Liver (tissue), 8 donors: ENCODE measurements at regions not wholly inside any gene's neighbourhood (a gene's known extent, or its start where the extent isn't known, plus 50 kb on each side); places are given as distances from the start of the nearest gene placed in this dataset.

Experiments used
- DNase-seq: peaks from one replicate; pipeline ENCODE4 v3.0.0-alpha.2; 2017; ENCODE audit warnings: low spot score
- H3K27ac ChIP-seq, 2 donors: one replicate each; pipeline ENCODE4 v1.7.0; 2013; ENCODE audit warnings: inconsistent platforms in 2 of 2, low read length in 2 of 2, control low read depth in 1 of 2, low read depth in 1 of 2, mild to moderate bottlenecking in 1 of 2
- H3K27me3 ChIP-seq, 4 donors: one replicate each; pipeline versions ENCODE4 v1.6.1 to v1.7.0; 2013; ENCODE audit warnings: low read length in 3 of 4, inconsistent platforms in 1 of 4, mild to moderate bottlenecking in 1 of 4, moderate library complexity in 1 of 4; ENCODE audit not compliant: control insufficient read depth in 4 of 4, insufficient read depth in 4 of 4
- H3K36me3 ChIP-seq, 4 donors: one replicate each; pipeline versions ENCODE4 v1.6.1 to v1.7.0; 2013; ENCODE audit warnings: low read length in 3 of 4, mild to moderate bottlenecking in 3 of 4, low read depth in 1 of 4, moderate library complexity in 1 of 4; ENCODE audit not compliant: control insufficient read depth in 4 of 4, insufficient read depth in 3 of 4
- H3K4me1 ChIP-seq, 4 donors: one replicate each; pipeline versions ENCODE4 v1.6.1 to v1.7.0; 2013; ENCODE audit warnings: low read length in 3 of 4, mild to moderate bottlenecking in 3 of 4, moderate library complexity in 1 of 4; ENCODE audit not compliant: control insufficient read depth in 4 of 4, insufficient read depth in 4 of 4
- H3K4me3 ChIP-seq, 3 donors: one replicate each; pipeline versions ENCODE4 v1.6.1 to v1.7.0; 2013; ENCODE audit warnings: low read length in 3 of 3, control low read depth in 1 of 3, low read depth in 1 of 3, mild to moderate bottlenecking in 1 of 3
- H3K9ac ChIP-seq, 2 donors: one replicate each; pipeline ENCODE4 v1.7.0; 2013; ENCODE audit warnings: low read length in 2 of 2, mild to moderate bottlenecking in 2 of 2, moderate library complexity in 2 of 2, control low read depth in 1 of 2, low read depth in 1 of 2
- H3K9me3 ChIP-seq, 4 donors: one replicate each; pipeline versions ENCODE4 v1.6.1 to v1.7.0; 2013; ENCODE audit warnings: low read length in 3 of 4; ENCODE audit not compliant: control insufficient read depth in 4 of 4
- EGR1 ChIP-seq, 2 donors: IDR thresholded peaks; 2 replicates each; pipeline ENCODE4 v1.6.1; 2016 to 2018; ENCODE audit warnings: antibody characterized with exemption in 2 of 2, low read depth in 2 of 2
- FOXA1 ChIP-seq: IDR thresholded peaks from 2 replicates; pipeline ENCODE4 v1.6.1; 2016; ENCODE audit warnings: antibody characterized with exemption
- FOXA2 ChIP-seq: IDR thresholded peaks from 2 replicates; pipeline ENCODE4 v1.6.1; 2016; ENCODE audit warnings: antibody characterized with exemption
- GABPA ChIP-seq, 2 donors: IDR thresholded peaks in 1 of 2; conservative IDR thresholded peaks in 1 of 2; 2 replicates each; pipeline ENCODE4 v1.6.1; 2016; ENCODE audit warnings: antibody characterized with exemption in 2 of 2, mild to moderate bottlenecking in 1 of 2, moderate library complexity in 1 of 2
- HNF4A ChIP-seq, 2 donors: conservative IDR thresholded peaks; 2 replicates each; pipeline ENCODE4 v1.6.1; 2016; ENCODE audit warnings: antibody characterized with exemption in 2 of 2, mild to moderate bottlenecking in 2 of 2
- HNF4G ChIP-seq: IDR thresholded peaks from 2 replicates; pipeline ENCODE4 v1.6.1; 2016; ENCODE audit warnings: antibody characterized with exemption
- JUND ChIP-seq, 2 donors: IDR thresholded peaks; 2 replicates each; pipeline ENCODE4 v1.6.1; 2016; ENCODE audit warnings: antibody characterized with exemption in 2 of 2
- NR2F2 ChIP-seq: IDR thresholded peaks from 2 replicates; pipeline ENCODE4 v1.6.1; 2016; ENCODE audit warnings: antibody characterized with exemption
- RAD21 ChIP-seq, 2 donors: IDR thresholded peaks; 2 replicates each; pipeline ENCODE4 v1.6.1; 2016; ENCODE audit warnings: antibody characterized with exemption in 2 of 2, mild to moderate bottlenecking in 2 of 2
- RXRA ChIP-seq, 2 donors: IDR thresholded peaks; 2 replicates each; pipeline ENCODE4 v1.6.1; 2017 to 2018; ENCODE audit warnings: antibody characterized with exemption in 2 of 2, mild to moderate bottlenecking in 1 of 2
- SP1 ChIP-seq: IDR thresholded peaks from 2 replicates; pipeline ENCODE4 v1.6.1; 2018; ENCODE audit warnings: antibody characterized with exemption, mild to moderate bottlenecking
- TAF1 ChIP-seq: conservative IDR thresholded peaks from 2 replicates; pipeline ENCODE4 v1.6.1; 2016; ENCODE audit warnings: antibody characterized with exemption, mild to moderate bottlenecking
- YY1 ChIP-seq: IDR thresholded peaks from 2 replicates; pipeline ENCODE4 v1.6.1; 2016; ENCODE audit warnings: antibody characterized with exemption, mild to moderate bottlenecking
- WGBS: extraction: QIAGEN DNeasy Blood & Tissue Kit; methylation state at CpG from one replicate; pipeline ENCODE4 v1.1.7; 2013; 5-methylcytosine and 5-hydroxymethylcytosine counted together
- TF ChIP-seq, protein P1 (sequence below): fragments of 150-350 bp; IDR thresholded peaks from 2 replicates; pipeline ENCODE4 v1.5.1; 2017; ENCODE audit warnings: improper control_type of control experiment, low read depth, low read length; ENCODE audit not compliant: missing input control
- TF ChIP-seq, protein P2 (sequence below): IDR thresholded peaks from 2 replicates; pipeline ENCODE4 v1.6.1; 2016; ENCODE audit warnings: antibody characterized with exemption
- TF ChIP-seq, protein P3 (sequence below): IDR thresholded peaks from 2 replicates; pipeline ENCODE4 v1.6.1; 2016; ENCODE audit warnings: antibody characterized with exemption
- TF ChIP-seq, protein P4 (sequence below): IDR thresholded peaks from 2 replicates; pipeline ENCODE4 v1.6.1; 2016; ENCODE audit warnings: antibody characterized with exemption, mild to moderate bottlenecking
- TF ChIP-seq, protein P5 (sequence below): IDR thresholded peaks from 2 replicates; pipeline ENCODE4 v1.6.1; 2016; ENCODE audit warnings: antibody characterized with exemption
- donor health status: healthy.
- donor health status: healthy.
- donor health status: healthy.
- donor health status: healthy.
- donor health status: healthy.

DNA sequence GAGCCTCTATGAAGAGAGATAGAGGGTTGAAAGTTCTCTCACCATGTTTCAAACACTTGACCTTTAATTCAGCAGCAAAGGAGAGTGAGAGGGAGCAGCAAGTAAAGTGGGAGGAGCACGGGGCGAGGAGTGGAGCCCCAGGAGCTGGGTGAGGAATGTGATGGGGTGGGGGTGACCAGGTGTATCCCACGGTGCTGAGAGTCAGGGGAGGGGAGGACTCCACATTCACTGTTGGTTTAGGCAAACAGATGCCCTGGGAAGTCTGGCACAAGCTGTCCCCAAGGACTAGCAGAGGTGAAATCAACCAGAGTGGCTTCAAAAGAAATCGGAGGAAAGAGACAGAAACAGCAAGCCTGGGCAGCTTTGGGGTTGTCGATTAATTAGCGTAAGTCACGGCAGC lies 101.8 kb upstream of the PITRM1 start:
- DNase-seq, result no peak
- Histone ChIP-seq H3K4me1 (no peaks in the 10 kb centered on the region), H3K27me3 (peaks cover 0 to 10% (median 0%) of the 10 kb centered on the region in 4 donors), H3K4me3 (no peak overlapping the region), H3K36me3 (no peaks in the 10 kb centered on the region), H3K27ac (no peak overlapping the region), H3K9ac (no peak overlapping the region), H3K9me3 (no peaks in the 10 kb centered on the region)
- TF ChIP-seq RXRA (IDR thresholded peaks at IDR 0.05) (no peak), YY1 (no peak), FOXA1 (no peak), RAD21 (IDR thresholded peaks at IDR 0.05) (no peak), SP1 (no peak)
- TF ChIP-seq, protein P1, sequence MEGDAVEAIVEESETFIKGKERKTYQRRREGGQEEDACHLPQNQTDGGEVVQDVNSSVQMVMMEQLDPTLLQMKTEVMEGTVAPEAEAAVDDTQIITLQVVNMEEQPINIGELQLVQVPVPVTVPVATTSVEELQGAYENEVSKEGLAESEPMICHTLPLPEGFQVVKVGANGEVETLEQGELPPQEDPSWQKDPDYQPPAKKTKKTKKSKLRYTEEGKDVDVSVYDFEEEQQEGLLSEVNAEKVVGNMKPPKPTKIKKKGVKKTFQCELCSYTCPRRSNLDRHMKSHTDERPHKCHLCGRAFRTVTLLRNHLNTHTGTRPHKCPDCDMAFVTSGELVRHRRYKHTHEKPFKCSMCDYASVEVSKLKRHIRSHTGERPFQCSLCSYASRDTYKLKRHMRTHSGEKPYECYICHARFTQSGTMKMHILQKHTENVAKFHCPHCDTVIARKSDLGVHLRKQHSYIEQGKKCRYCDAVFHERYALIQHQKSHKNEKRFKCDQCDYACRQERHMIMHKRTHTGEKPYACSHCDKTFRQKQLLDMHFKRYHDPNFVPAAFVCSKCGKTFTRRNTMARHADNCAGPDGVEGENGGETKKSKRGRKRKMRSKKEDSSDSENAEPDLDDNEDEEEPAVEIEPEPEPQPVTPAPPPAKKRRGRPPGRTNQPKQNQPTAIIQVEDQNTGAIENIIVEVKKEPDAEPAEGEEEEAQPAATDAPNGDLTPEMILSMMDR, result no peak
- TF ChIP-seq, protein P2, sequence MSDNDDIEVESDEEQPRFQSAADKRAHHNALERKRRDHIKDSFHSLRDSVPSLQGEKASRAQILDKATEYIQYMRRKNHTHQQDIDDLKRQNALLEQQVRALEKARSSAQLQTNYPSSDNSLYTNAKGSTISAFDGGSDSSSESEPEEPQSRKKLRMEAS, result no peak
- TF ChIP-seq, protein P3, sequence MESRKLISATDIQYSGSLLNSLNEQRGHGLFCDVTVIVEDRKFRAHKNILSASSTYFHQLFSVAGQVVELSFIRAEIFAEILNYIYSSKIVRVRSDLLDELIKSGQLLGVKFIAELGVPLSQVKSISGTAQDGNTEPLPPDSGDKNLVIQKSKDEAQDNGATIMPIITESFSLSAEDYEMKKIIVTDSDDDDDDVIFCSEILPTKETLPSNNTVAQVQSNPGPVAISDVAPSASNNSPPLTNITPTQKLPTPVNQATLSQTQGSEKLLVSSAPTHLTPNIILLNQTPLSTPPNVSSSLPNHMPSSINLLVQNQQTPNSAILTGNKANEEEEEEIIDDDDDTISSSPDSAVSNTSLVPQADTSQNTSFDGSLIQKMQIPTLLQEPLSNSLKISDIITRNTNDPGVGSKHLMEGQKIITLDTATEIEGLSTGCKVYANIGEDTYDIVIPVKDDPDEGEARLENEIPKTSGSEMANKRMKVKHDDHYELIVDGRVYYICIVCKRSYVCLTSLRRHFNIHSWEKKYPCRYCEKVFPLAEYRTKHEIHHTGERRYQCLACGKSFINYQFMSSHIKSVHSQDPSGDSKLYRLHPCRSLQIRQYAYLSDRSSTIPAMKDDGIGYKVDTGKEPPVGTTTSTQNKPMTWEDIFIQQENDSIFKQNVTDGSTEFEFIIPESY, result no peak
- 70% methylated on average over 7 of the region's 7 CpGs for WGBS

DNA sequence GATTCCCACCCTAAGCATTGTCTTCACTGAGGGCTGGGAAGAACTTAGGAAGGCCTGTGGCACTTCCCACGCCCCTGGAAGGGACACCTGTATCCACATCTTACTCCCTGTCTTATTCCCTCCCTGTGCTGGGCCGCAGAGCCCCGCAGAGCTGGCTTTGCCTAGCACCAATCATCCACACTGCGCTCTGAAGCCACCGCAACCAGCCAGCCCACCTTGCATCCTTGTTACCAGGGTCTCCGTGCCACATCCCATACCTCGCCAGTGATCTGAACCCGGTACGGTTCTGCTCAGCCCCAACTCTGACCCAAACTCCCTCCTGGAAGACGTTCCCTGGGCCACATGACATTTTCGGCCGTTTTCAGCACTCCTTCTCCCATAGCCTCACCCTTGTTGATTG lies 101.4 kb upstream of the PITRM1 start:
- Histone ChIP-seq H3K27ac (no peak overlapping the region), H3K27me3 (peaks cover 0 to 10% (median 0%) of the 10 kb centered on the region in 4 donors), H3K4me1 (no peaks in the 10 kb centered on the region), H3K36me3 (no peaks in the 10 kb centered on the region), H3K4me3 (no peak overlapping the region), H3K9me3 (no peaks in the 10 kb centered on the region), H3K9ac (no peak overlapping the region)
- TF ChIP-seq TAF1 (no peak), HNF4A (conservative IDR thresholded peaks at IDR 0.05) (no peak), FOXA2 (no peak), RAD21 (IDR thresholded peaks at IDR 0.05) (no peak), JUND (IDR thresholded peaks at IDR 0.05) (no peak), SP1 (no peak), EGR1 (IDR thresholded peaks at IDR 0.05; ENCODE audit: low read depth in 2 of 2) (no peak), GABPA (IDR thresholded peaks at IDR 0.05 in 1 of 2, conservative IDR thresholded peaks at IDR 0.05 in 1 of 2) (no peak), FOXA1 (no peak), YY1 (no peak), HNF4G (no peak), NR2F2 (no peak), RXRA (IDR thresholded peaks at IDR 0.05) (no peak)
- TF ChIP-seq, protein P2, result no peak
- TF ChIP-seq, protein P4, sequence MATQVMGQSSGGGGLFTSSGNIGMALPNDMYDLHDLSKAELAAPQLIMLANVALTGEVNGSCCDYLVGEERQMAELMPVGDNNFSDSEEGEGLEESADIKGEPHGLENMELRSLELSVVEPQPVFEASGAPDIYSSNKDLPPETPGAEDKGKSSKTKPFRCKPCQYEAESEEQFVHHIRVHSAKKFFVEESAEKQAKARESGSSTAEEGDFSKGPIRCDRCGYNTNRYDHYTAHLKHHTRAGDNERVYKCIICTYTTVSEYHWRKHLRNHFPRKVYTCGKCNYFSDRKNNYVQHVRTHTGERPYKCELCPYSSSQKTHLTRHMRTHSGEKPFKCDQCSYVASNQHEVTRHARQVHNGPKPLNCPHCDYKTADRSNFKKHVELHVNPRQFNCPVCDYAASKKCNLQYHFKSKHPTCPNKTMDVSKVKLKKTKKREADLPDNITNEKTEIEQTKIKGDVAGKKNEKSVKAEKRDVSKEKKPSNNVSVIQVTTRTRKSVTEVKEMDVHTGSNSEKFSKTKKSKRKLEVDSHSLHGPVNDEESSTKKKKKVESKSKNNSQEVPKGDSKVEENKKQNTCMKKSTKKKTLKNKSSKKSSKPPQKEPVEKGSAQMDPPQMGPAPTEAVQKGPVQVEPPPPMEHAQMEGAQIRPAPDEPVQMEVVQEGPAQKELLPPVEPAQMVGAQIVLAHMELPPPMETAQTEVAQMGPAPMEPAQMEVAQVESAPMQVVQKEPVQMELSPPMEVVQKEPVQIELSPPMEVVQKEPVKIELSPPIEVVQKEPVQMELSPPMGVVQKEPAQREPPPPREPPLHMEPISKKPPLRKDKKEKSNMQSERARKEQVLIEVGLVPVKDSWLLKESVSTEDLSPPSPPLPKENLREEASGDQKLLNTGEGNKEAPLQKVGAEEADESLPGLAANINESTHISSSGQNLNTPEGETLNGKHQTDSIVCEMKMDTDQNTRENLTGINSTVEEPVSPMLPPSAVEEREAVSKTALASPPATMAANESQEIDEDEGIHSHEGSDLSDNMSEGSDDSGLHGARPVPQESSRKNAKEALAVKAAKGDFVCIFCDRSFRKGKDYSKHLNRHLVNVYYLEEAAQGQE, result no peak
- TF ChIP-seq, protein P5, sequence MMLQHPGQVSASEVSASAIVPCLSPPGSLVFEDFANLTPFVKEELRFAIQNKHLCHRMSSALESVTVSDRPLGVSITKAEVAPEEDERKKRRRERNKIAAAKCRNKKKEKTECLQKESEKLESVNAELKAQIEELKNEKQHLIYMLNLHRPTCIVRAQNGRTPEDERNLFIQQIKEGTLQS, result no peak
- TF ChIP-seq, protein P3, result no peak
- TF ChIP-seq, protein P1, result no peak
- no peak for DNase-seq
- WGBS, result 84% methylated on average over 12 of the region's 12 CpGs
